A549 (cell line): ENCODE measurements at regions not wholly inside any gene's neighbourhood (a gene's known extent, or its start where the extent isn't known, plus 50 kb on each side); places are given as distances from the start of the nearest gene placed in this dataset.

ENCODE experiments used
- EP300 ChIP-seq, 2 experiments: fragments of >200 bp; sonication (Bioruptor Twin); formaldehyde crosslinking; IDR thresholded peaks; 2 replicates in 1 of 2; 3 replicates in 1 of 2; pipeline ENCODE4 v1.6.1; 2016 to 2017
- HDAC2 ChIP-seq: fragments of 200-600 bp; sonication (generic); IDR thresholded peaks from 2 replicates; pipeline ENCODE4 v1.6.1; 2016
- JUN ChIP-seq, 2 experiments: fragments of >200 bp; sonication (Bioruptor Twin); formaldehyde crosslinking; IDR thresholded peaks; 2 replicates in 1 of 2; 3 replicates in 1 of 2; pipeline ENCODE4 v1.6.1; 2016 to 2017
- MAX ChIP-seq: IDR thresholded peaks from 2 replicates; pipeline ENCODE4 v1.6.1; 2012
- POLR2A ChIP-seq: IDR thresholded peaks from 2 replicates; pipeline ENCODE4 v1.6.1; 2012; ENCODE audit warnings: mild to moderate bottlenecking, low read length
- RAD21 ChIP-seq, 2 experiments: fragments of >200 bp in 1 of 2; sonication (Bioruptor Twin) in 1 of 2; formaldehyde crosslinking in 1 of 2; IDR thresholded peaks in 1 of 2; conservative IDR thresholded peaks in 1 of 2; 2 replicates in 1 of 2; 3 replicates in 1 of 2; pipeline ENCODE4 v1.6.1; 2012 to 2018; ENCODE audit warnings: inconsistent platforms in 1 of 2
- RFX5 ChIP-seq: fragments of 450-650 bp; IDR thresholded peaks from 2 replicates; pipeline ENCODE4 v1.7.1; 2014; ENCODE audit warnings: antibody characterized with exemption, mild to moderate bottlenecking, moderate library complexity
- USF2 ChIP-seq: fragments of 450-650 bp; IDR thresholded peaks from 2 replicates; pipeline ENCODE4 v1.6.1; 2014; ENCODE audit warnings: antibody characterized with exemption
- ZSCAN20 ChIP-seq: fragments of 250-450 bp; sonication (Bioruptor Pico); IDR thresholded peaks from 2 replicates; pipeline ENCODE4 v1.8.0; 2022; ENCODE audit warnings: mild to moderate bottlenecking, moderate library complexity
- TF ChIP-seq, protein P1 (sequence below): fragments of >200 bp; sonication (Bioruptor Twin); formaldehyde crosslinking; IDR thresholded peaks from 3 replicates; pipeline ENCODE4 v1.5.1; 2016
- TF ChIP-seq, protein P2 (sequence below): fragments of 200-600 bp; sonication (generic); IDR thresholded peaks from 2 replicates; pipeline ENCODE4 v1.6.1; 2016; ENCODE audit warnings: antibody characterized with exemption, mild to moderate bottlenecking, moderate library complexity
- TF ChIP-seq, protein P3 (sequence below): IDR thresholded peaks from 2 replicates; pipeline ENCODE4 v1.6.1; 2012
- TF ChIP-seq, protein P4 (sequence below): IDR thresholded peaks from 2 replicates; pipeline ENCODE4 v1.6.1; 2012; ENCODE audit warnings: low read depth, borderline replicate concordance
- TF ChIP-seq, protein P5 (sequence below): fragments of >200 bp; sonication (Bioruptor Twin); formaldehyde crosslinking; IDR thresholded peaks from 3 replicates; pipeline ENCODE4 v1.6.1; 2016

- no peak for TF ChIP-seq MAX
- TF ChIP-seq POLR2A: no peak
- TF ChIP-seq, protein P1, sequence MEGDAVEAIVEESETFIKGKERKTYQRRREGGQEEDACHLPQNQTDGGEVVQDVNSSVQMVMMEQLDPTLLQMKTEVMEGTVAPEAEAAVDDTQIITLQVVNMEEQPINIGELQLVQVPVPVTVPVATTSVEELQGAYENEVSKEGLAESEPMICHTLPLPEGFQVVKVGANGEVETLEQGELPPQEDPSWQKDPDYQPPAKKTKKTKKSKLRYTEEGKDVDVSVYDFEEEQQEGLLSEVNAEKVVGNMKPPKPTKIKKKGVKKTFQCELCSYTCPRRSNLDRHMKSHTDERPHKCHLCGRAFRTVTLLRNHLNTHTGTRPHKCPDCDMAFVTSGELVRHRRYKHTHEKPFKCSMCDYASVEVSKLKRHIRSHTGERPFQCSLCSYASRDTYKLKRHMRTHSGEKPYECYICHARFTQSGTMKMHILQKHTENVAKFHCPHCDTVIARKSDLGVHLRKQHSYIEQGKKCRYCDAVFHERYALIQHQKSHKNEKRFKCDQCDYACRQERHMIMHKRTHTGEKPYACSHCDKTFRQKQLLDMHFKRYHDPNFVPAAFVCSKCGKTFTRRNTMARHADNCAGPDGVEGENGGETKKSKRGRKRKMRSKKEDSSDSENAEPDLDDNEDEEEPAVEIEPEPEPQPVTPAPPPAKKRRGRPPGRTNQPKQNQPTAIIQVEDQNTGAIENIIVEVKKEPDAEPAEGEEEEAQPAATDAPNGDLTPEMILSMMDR: no peak
- TF ChIP-seq, protein P2, sequence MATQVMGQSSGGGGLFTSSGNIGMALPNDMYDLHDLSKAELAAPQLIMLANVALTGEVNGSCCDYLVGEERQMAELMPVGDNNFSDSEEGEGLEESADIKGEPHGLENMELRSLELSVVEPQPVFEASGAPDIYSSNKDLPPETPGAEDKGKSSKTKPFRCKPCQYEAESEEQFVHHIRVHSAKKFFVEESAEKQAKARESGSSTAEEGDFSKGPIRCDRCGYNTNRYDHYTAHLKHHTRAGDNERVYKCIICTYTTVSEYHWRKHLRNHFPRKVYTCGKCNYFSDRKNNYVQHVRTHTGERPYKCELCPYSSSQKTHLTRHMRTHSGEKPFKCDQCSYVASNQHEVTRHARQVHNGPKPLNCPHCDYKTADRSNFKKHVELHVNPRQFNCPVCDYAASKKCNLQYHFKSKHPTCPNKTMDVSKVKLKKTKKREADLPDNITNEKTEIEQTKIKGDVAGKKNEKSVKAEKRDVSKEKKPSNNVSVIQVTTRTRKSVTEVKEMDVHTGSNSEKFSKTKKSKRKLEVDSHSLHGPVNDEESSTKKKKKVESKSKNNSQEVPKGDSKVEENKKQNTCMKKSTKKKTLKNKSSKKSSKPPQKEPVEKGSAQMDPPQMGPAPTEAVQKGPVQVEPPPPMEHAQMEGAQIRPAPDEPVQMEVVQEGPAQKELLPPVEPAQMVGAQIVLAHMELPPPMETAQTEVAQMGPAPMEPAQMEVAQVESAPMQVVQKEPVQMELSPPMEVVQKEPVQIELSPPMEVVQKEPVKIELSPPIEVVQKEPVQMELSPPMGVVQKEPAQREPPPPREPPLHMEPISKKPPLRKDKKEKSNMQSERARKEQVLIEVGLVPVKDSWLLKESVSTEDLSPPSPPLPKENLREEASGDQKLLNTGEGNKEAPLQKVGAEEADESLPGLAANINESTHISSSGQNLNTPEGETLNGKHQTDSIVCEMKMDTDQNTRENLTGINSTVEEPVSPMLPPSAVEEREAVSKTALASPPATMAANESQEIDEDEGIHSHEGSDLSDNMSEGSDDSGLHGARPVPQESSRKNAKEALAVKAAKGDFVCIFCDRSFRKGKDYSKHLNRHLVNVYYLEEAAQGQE: no peak
- no peak for TF ChIP-seq JUN (IDR thresholded peaks at IDR 0.05)
- TF ChIP-seq, protein P3, sequence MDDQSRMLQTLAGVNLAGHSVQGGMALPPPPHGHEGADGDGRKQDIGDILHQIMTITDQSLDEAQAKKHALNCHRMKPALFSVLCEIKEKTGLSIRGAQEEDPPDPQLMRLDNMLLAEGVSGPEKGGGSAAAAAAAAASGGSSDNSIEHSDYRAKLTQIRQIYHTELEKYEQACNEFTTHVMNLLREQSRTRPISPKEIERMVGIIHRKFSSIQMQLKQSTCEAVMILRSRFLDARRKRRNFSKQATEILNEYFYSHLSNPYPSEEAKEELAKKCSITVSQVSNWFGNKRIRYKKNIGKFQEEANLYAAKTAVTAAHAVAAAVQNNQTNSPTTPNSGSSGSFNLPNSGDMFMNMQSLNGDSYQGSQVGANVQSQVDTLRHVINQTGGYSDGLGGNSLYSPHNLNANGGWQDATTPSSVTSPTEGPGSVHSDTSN: no peak
- TF ChIP-seq, protein P4, sequence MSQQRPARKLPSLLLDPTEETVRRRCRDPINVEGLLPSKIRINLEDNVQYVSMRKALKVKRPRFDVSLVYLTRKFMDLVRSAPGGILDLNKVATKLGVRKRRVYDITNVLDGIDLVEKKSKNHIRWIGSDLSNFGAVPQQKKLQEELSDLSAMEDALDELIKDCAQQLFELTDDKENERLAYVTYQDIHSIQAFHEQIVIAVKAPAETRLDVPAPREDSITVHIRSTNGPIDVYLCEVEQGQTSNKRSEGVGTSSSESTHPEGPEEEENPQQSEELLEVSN: no peak
- no peak for TF ChIP-seq USF2
- no peak for TF ChIP-seq EP300 (IDR thresholded peaks at IDR 0.05)
- TF ChIP-seq ZSCAN20 (CRISPR knock-in tag): no peak
- TF ChIP-seq RAD21 (conservative IDR thresholded peaks at IDR 0.05 in 1 of 2, IDR thresholded peaks at IDR 0.05 in 1 of 2): no peak
- TF ChIP-seq RFX5: no peak
- TF ChIP-seq HDAC2: no peak
- TF ChIP-seq, protein P5, sequence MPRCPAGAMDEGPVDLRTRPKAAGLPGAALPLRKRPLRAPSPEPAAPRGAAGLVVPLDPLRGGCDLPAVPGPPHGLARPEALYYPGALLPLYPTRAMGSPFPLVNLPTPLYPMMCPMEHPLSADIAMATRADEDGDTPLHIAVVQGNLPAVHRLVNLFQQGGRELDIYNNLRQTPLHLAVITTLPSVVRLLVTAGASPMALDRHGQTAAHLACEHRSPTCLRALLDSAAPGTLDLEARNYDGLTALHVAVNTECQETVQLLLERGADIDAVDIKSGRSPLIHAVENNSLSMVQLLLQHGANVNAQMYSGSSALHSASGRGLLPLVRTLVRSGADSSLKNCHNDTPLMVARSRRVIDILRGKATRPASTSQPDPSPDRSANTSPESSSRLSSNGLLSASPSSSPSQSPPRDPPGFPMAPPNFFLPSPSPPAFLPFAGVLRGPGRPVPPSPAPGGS: no peak
Observed at GRCh38 chr4:13893211-13893610, 265.7 kb upstream of the BOD1L1 start.
